ENCODE measurements at regions not wholly inside any gene's neighbourhood (a gene's known extent, or its start where the extent isn't known, plus 50 kb on each side); places are given as distances from the start of the nearest gene placed in this dataset.

GRCh38 chr2:175465101-175465500 is 283.6 kb upstream of the ATP5MC3 start (continued):
- TF ChIP-seq CHD7 (IDR thresholded peaks at IDR 0.05; ENCODE audit: insufficient replicate concordance, low read length) = no peak
- no peak for TF ChIP-seq SP2 (IDR thresholded peaks at IDR 0.05; ENCODE audit: low read length)
- TF ChIP-seq ZNF274 (IDR thresholded peaks at IDR 0.05; ENCODE audit: borderline replicate concordance, extremely low read depth, low read length) = no peak

All from H1 (cell line).